SU-DHL-6 (cell line): ENCODE measurements at regions not wholly inside any gene's neighbourhood (a gene's known extent, or its start where the extent isn't known, plus 50 kb on each side); places are given as distances from the start of the nearest gene placed in this dataset.

Experiments used
- H2AFZ ChIP-seq: fragments of 200-600 bp; sonication (generic); 2 replicates; pipeline ENCODE4 v1.6.1; 2014; ENCODE audit warnings: low read depth, mild to moderate bottlenecking, moderate library complexity, mixed read lengths, antibody characterized with exemption, low read length; ENCODE audit not compliant: severe bottlenecking
- H3F3A ChIP-seq: fragments of 200-600 bp; shearing (Covaris generic); 2 replicates; pipeline ENCODE4 v1.6.0; 2016; ENCODE audit warnings: antibody characterized with exemption, mild to moderate bottlenecking; ENCODE audit not compliant: insufficient read depth
- H3K27ac ChIP-seq: fragments of 200-600 bp; sonication (generic); 2 replicates; pipeline ENCODE4 v1.5.1; 2016; ENCODE audit warnings: low read depth, mild to moderate bottlenecking, low read length, moderate library complexity, mixed read lengths
- H3K27me3 ChIP-seq: fragments of 200-600 bp; sonication (generic), shearing (Covaris generic); 2 replicates; pipeline ENCODE4 v1.6.0; 2014; ENCODE audit warnings: mild to moderate bottlenecking, low read length
- H3K36me3 ChIP-seq: fragments of 200-600 bp; sonication (generic); 2 replicates; pipeline ENCODE4 v1.6.1; 2014; ENCODE audit warnings: mild to moderate bottlenecking, low read length, mixed read lengths
- H3K4me2 ChIP-seq: fragments of 300-600, 200-600 bp; shearing (Covaris generic), sonication (generic); 2 replicates; pipeline ENCODE4 v1.6.0; 2014; ENCODE audit warnings: low read length, low read depth, mild to moderate bottlenecking; ENCODE audit not compliant: poor library complexity, severe bottlenecking
- H3K4me3 ChIP-seq: fragments of 200-600 bp; sonication (generic); 2 replicates; pipeline ENCODE4 v1.5.1; 2014; ENCODE audit warnings: antibody characterized with exemption, low read length, mild to moderate bottlenecking, mixed read lengths; ENCODE audit not compliant: insufficient read depth, poor library complexity, severe bottlenecking
- H3K79me2 ChIP-seq: fragments of 200-600 bp; sonication (generic); 2 replicates; pipeline ENCODE4 v1.6.1; 2014; ENCODE audit warnings: mild to moderate bottlenecking, low read length, moderate library complexity; ENCODE audit not compliant: insufficient read depth
- H3K9ac ChIP-seq: fragments of 200-600 bp; sonication (generic); 2 replicates; pipeline ENCODE4 v1.7.0; 2014; ENCODE audit warnings: mild to moderate bottlenecking, low read length
- H3K9me2 ChIP-seq: fragments of 200-600 bp; sonication (generic); replicated peaks from 2 replicates; pipeline ENCODE4 v1.6.1; 2014; ENCODE audit warnings: low read length; ENCODE audit not compliant: insufficient read depth
- H3K9me3 ChIP-seq: fragments of 200-600 bp; sonication (generic); 2 replicates; pipeline ENCODE4 v1.6.1; 2014; ENCODE audit warnings: low read length, mixed read lengths; ENCODE audit not compliant: insufficient read depth
- H4K20me1 ChIP-seq: fragments of 200-600 bp; sonication (generic); 2 replicates; pipeline ENCODE4 v1.6.1; 2014; ENCODE audit warnings: low read depth, mild to moderate bottlenecking, antibody characterized with exemption, low read length, moderate library complexity, mixed read lengths
- EZH2phosphoT487 ChIP-seq: fragments of 200-600 bp; sonication (generic), shearing (Covaris generic); conservative IDR thresholded peaks from 2 replicates; pipeline ENCODE4 v1.6.1; 2018; ENCODE audit warnings: mild to moderate bottlenecking, antibody characterized with exemption, low read length, moderate library complexity, mixed read lengths
- TF ChIP-seq, protein P1 (sequence below): fragments of 200-600 bp; sonication (generic); IDR thresholded peaks from one replicate; pipeline ENCODE4 v1.5.1; 2017; ENCODE audit warnings: antibody characterized with exemption, mild to moderate bottlenecking, low read length, moderate library complexity; ENCODE audit not compliant: insufficient read depth, poor library complexity, severe bottlenecking

DNA sequence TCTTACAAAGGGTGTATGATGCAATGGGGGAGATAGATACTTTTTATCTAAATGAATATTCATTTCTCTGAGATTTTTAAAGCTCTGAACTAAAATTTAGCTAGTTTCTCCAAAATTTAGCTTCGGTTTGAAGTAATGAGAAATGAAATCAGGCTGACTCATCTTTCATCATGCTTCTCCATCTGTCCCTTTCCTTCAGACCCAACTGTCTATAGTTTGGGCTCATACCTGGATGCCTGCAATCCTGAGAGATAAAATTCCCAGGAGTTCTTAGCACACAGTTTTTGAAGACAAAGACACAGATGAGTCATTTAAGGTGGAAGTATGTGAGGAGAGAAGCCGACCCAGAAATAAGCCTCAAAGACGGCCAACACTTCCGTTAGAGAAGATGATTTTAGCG, 336.4 kb upstream of the CDH20 start:
- Histone ChIP-seq H3K79me2 (no peaks in the 10 kb centered on the region), H3K4me3 (no peak overlapping the region), H3K4me2 (no peak overlapping the region), H4K20me1 (no peaks in the 10 kb centered on the region), H3K27ac (no peak overlapping the region), H3F3A (no peaks in the 10 kb centered on the region), H3K9ac (no peak overlapping the region), H3K36me3 (no peaks in the 10 kb centered on the region), H2AFZ (no peak overlapping the region), H3K9me2 (no peaks in the 10 kb centered on the region), H3K27me3 (no peaks in the 10 kb centered on the region), H3K9me3 (no peaks in the 10 kb centered on the region)
- TF ChIP-seq EZH2phosphoT487: no peak
- TF ChIP-seq, protein P1, sequence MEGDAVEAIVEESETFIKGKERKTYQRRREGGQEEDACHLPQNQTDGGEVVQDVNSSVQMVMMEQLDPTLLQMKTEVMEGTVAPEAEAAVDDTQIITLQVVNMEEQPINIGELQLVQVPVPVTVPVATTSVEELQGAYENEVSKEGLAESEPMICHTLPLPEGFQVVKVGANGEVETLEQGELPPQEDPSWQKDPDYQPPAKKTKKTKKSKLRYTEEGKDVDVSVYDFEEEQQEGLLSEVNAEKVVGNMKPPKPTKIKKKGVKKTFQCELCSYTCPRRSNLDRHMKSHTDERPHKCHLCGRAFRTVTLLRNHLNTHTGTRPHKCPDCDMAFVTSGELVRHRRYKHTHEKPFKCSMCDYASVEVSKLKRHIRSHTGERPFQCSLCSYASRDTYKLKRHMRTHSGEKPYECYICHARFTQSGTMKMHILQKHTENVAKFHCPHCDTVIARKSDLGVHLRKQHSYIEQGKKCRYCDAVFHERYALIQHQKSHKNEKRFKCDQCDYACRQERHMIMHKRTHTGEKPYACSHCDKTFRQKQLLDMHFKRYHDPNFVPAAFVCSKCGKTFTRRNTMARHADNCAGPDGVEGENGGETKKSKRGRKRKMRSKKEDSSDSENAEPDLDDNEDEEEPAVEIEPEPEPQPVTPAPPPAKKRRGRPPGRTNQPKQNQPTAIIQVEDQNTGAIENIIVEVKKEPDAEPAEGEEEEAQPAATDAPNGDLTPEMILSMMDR: no peak

DNA sequence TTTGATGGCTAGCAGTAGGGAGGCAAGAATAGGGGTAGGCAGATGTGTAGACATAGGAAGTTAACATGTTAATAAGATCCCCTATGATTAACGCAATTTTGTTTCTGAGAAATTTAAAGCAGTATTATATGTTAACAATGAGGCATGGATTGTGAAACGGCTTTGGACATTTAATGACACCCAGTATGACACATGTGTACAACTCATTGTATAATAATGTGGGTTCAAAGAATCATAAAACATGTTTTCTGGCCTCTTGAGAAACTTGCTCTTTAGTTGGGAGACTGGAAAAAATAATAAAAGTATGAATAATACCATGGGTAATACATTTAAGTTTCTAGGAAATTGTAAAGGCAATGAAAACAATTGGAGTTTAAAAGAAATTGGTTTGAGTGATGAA, 332.1 kb upstream of the CDH20 start:
- H3K9me2 ChIP-seq: no peaks in the 10 kb centered on the region
- H3K4me2 ChIP-seq: no peak overlapping the region
- H3K27ac ChIP-seq: no peak overlapping the region
- no peak overlapping the region for H3K4me3 ChIP-seq
- H3K79me2 ChIP-seq: no peaks in the 10 kb centered on the region
- H3K9ac ChIP-seq: no peak overlapping the region
- no peaks in the 10 kb centered on the region for H3K27me3 ChIP-seq
- H2AFZ ChIP-seq: no peak overlapping the region
- no peak for TF ChIP-seq EZH2phosphoT487
- TF ChIP-seq, protein P1: no peak
- no peaks in the 10 kb centered on the region for H3K36me3 ChIP-seq
- no peaks in the 10 kb centered on the region for H3F3A ChIP-seq
- H4K20me1 ChIP-seq: no peaks in the 10 kb centered on the region
- H3K9me3 ChIP-seq: no peaks in the 10 kb centered on the region

DNA sequence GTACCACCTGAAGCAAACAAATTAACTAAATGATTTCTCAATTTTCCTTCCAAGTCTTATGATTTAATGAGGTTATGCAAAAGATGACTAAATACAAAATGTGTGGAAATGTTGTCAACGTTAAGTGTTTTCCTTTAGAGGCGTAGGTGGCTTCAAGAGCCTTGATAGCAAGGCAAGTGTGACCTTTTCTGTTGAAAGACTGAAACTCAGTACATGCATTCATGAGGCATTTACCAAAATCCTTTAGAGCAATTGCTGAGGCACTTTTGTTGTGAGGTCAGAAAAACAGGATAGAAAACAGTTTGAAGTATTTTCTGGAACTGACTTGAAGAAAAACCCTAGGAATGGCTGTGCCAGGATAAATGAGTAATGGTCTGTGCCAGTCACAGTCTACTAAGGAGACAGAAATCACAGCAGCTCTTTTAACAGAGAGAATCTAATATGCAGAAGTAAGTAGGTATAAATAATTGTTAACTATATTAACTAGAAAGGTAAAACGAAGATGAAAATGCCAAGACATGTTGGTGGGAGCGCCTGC, 326.5 kb upstream of the CDH20 start:
- no peak overlapping the region for H2AFZ ChIP-seq
- H3K27ac ChIP-seq: no peak overlapping the region
- H3K4me2 ChIP-seq: no peak overlapping the region
- no peaks in the 10 kb centered on the region for H3K36me3 ChIP-seq
- no peaks in the 10 kb centered on the region for H3K9me2 ChIP-seq
- no peak overlapping the region for H3K9ac ChIP-seq
- no peaks in the 10 kb centered on the region for H3K9me3 ChIP-seq
- no peaks in the 10 kb centered on the region for H3F3A ChIP-seq
- H4K20me1 ChIP-seq: no peaks in the 10 kb centered on the region
- no peaks in the 10 kb centered on the region for H3K27me3 ChIP-seq
- H3K79me2 ChIP-seq: no peaks in the 10 kb centered on the region
- TF ChIP-seq, protein P1: no peak
- no peak for TF ChIP-seq EZH2phosphoT487
- H3K4me3 ChIP-seq: no peak overlapping the region
